Liver (tissue), 8 donors: ENCODE measurements at regions not wholly inside any gene's neighbourhood (a gene's known extent, or its start where the extent isn't known, plus 50 kb on each side); places are given as distances from the start of the nearest gene placed in this dataset.

Source experiments
- DNase-seq: peaks from one replicate; pipeline ENCODE4 v3.0.0-alpha.2; 2017; ENCODE audit warnings: low spot score
- H3K27ac ChIP-seq, 2 donors: one replicate each; pipeline ENCODE4 v1.7.0; 2013; ENCODE audit warnings: inconsistent platforms in 2 of 2, low read length in 2 of 2, control low read depth in 1 of 2, low read depth in 1 of 2, mild to moderate bottlenecking in 1 of 2
- H3K27me3 ChIP-seq, 4 donors: one replicate each; pipeline versions ENCODE4 v1.6.1 to v1.7.0; 2013; ENCODE audit warnings: low read length in 3 of 4, inconsistent platforms in 1 of 4, mild to moderate bottlenecking in 1 of 4, moderate library complexity in 1 of 4; ENCODE audit not compliant: control insufficient read depth in 4 of 4, insufficient read depth in 4 of 4
- H3K36me3 ChIP-seq, 4 donors: one replicate each; pipeline versions ENCODE4 v1.6.1 to v1.7.0; 2013; ENCODE audit warnings: low read length in 3 of 4, mild to moderate bottlenecking in 3 of 4, low read depth in 1 of 4, moderate library complexity in 1 of 4; ENCODE audit not compliant: control insufficient read depth in 4 of 4, insufficient read depth in 3 of 4
- H3K4me1 ChIP-seq, 4 donors: one replicate each; pipeline versions ENCODE4 v1.6.1 to v1.7.0; 2013; ENCODE audit warnings: low read length in 3 of 4, mild to moderate bottlenecking in 3 of 4, moderate library complexity in 1 of 4; ENCODE audit not compliant: control insufficient read depth in 4 of 4, insufficient read depth in 4 of 4
- H3K4me3 ChIP-seq, 3 donors: one replicate each; pipeline versions ENCODE4 v1.6.1 to v1.7.0; 2013; ENCODE audit warnings: low read length in 3 of 3, control low read depth in 1 of 3, low read depth in 1 of 3, mild to moderate bottlenecking in 1 of 3
- H3K9ac ChIP-seq, 2 donors: one replicate each; pipeline ENCODE4 v1.7.0; 2013; ENCODE audit warnings: low read length in 2 of 2, mild to moderate bottlenecking in 2 of 2, moderate library complexity in 2 of 2, control low read depth in 1 of 2, low read depth in 1 of 2
- H3K9me3 ChIP-seq, 4 donors: one replicate each; pipeline versions ENCODE4 v1.6.1 to v1.7.0; 2013; ENCODE audit warnings: low read length in 3 of 4; ENCODE audit not compliant: control insufficient read depth in 4 of 4
- ATF3 ChIP-seq: IDR thresholded peaks from 2 replicates; pipeline ENCODE4 v1.6.1; 2016; ENCODE audit warnings: antibody characterized with exemption
- CTCF ChIP-seq: fragments of 150-350 bp; IDR thresholded peaks from 2 replicates; pipeline ENCODE4 v1.5.1; 2017; ENCODE audit warnings: improper control_type of control experiment, low read depth, low read length; ENCODE audit not compliant: missing input control
- EGR1 ChIP-seq, 2 donors: IDR thresholded peaks; 2 replicates each; pipeline ENCODE4 v1.6.1; 2016 to 2018; ENCODE audit warnings: antibody characterized with exemption in 2 of 2, low read depth in 2 of 2
- FOXA1 ChIP-seq: IDR thresholded peaks from 2 replicates; pipeline ENCODE4 v1.6.1; 2016; ENCODE audit warnings: antibody characterized with exemption
- FOXA2 ChIP-seq: IDR thresholded peaks from 2 replicates; pipeline ENCODE4 v1.6.1; 2016; ENCODE audit warnings: antibody characterized with exemption
- GABPA ChIP-seq, 2 donors: IDR thresholded peaks in 1 of 2; conservative IDR thresholded peaks in 1 of 2; 2 replicates each; pipeline ENCODE4 v1.6.1; 2016; ENCODE audit warnings: antibody characterized with exemption in 2 of 2, mild to moderate bottlenecking in 1 of 2, moderate library complexity in 1 of 2
- HNF4A ChIP-seq, 2 donors: conservative IDR thresholded peaks; 2 replicates each; pipeline ENCODE4 v1.6.1; 2016; ENCODE audit warnings: antibody characterized with exemption in 2 of 2, mild to moderate bottlenecking in 2 of 2
- HNF4G ChIP-seq: IDR thresholded peaks from 2 replicates; pipeline ENCODE4 v1.6.1; 2016; ENCODE audit warnings: antibody characterized with exemption
- JUND ChIP-seq, 2 donors: IDR thresholded peaks; 2 replicates each; pipeline ENCODE4 v1.6.1; 2016; ENCODE audit warnings: antibody characterized with exemption in 2 of 2
- MAX ChIP-seq: IDR thresholded peaks from 2 replicates; pipeline ENCODE4 v1.6.1; 2016; ENCODE audit warnings: antibody characterized with exemption
- NR2F2 ChIP-seq: IDR thresholded peaks from 2 replicates; pipeline ENCODE4 v1.6.1; 2016; ENCODE audit warnings: antibody characterized with exemption
- RAD21 ChIP-seq, 2 donors: IDR thresholded peaks; 2 replicates each; pipeline ENCODE4 v1.6.1; 2016; ENCODE audit warnings: antibody characterized with exemption in 2 of 2, mild to moderate bottlenecking in 2 of 2
- REST ChIP-seq: IDR thresholded peaks from 2 replicates; pipeline ENCODE4 v1.6.1; 2016; ENCODE audit warnings: antibody characterized with exemption, mild to moderate bottlenecking
- RXRA ChIP-seq, 2 donors: IDR thresholded peaks; 2 replicates each; pipeline ENCODE4 v1.6.1; 2017 to 2018; ENCODE audit warnings: antibody characterized with exemption in 2 of 2, mild to moderate bottlenecking in 1 of 2
- SP1 ChIP-seq: IDR thresholded peaks from 2 replicates; pipeline ENCODE4 v1.6.1; 2018; ENCODE audit warnings: antibody characterized with exemption, mild to moderate bottlenecking
- TAF1 ChIP-seq: conservative IDR thresholded peaks from 2 replicates; pipeline ENCODE4 v1.6.1; 2016; ENCODE audit warnings: antibody characterized with exemption, mild to moderate bottlenecking
- YY1 ChIP-seq: IDR thresholded peaks from 2 replicates; pipeline ENCODE4 v1.6.1; 2016; ENCODE audit warnings: antibody characterized with exemption, mild to moderate bottlenecking
- ZBTB33 ChIP-seq: IDR thresholded peaks from 2 replicates; pipeline ENCODE4 v1.6.1; 2016; ENCODE audit warnings: antibody characterized with exemption
- WGBS: extraction: QIAGEN DNeasy Blood & Tissue Kit; methylation state at CpG from one replicate; pipeline ENCODE4 v1.1.7; 2013; 5-methylcytosine and 5-hydroxymethylcytosine counted together
- donor health status: healthy.
- donor health status: healthy.
- donor health status: healthy.
- donor health status: healthy.
- donor health status: healthy.

- H3K4me1 ChIP-seq, result no peaks in the 10 kb centered on the region
- peaks cover 0 to 1% (median 0%) of the 10 kb centered on the region in 4 donors for H3K27me3 ChIP-seq
- WGBS, result 68% methylated on average over 3 of the region's 3 CpGs
- no peak for DNase-seq
- no peak overlapping the region for H3K27ac ChIP-seq
- H3K9ac ChIP-seq, result no peak overlapping the region
- no peak for TF ChIP-seq FOXA1
- TF ChIP-seq SP1, result no peak
- no peak for TF ChIP-seq REST
- H3K4me3 ChIP-seq, result no peak overlapping the region
- H3K9me3 ChIP-seq, result peaks cover 0 to 2% (median 0%) of the 10 kb centered on the region in 4 donors
- no peaks in the 10 kb centered on the region for H3K36me3 ChIP-seq
Observed at GRCh38 chr1:37125295-37125694, 91.0 kb upstream of the GRIK3 start.

GRCh38 chr1:37127254-37127748, 93.0 kb upstream of the GRIK3 start:
- no peaks in the 10 kb centered on the region for H3K4me1 ChIP-seq
- no peaks in the 10 kb centered on the region for H3K36me3 ChIP-seq
- H3K9me3 ChIP-seq, result peaks cover 0 to 2% (median 0%) of the 10 kb centered on the region in 4 donors
- TF ChIP-seq GABPA (IDR thresholded peaks at IDR 0.05 in 1 of 2, conservative IDR thresholded peaks at IDR 0.05 in 1 of 2) (no peak), TAF1 (no peak), NR2F2 (no peak), EGR1 (IDR thresholded peaks at IDR 0.05; ENCODE audit: low read depth in 2 of 2) (no peak), REST (no peak), JUND (IDR thresholded peaks at IDR 0.05) (no peak), FOXA1 (no peak), CTCF (no peak), ATF3 (no peak), YY1 (no peak), SP1 (no peak), RXRA (IDR thresholded peaks at IDR 0.05) (no peak), HNF4G (no peak), FOXA2 (no peak), MAX (no peak), HNF4A (conservative IDR thresholded peaks at IDR 0.05) (no peak), RAD21 (IDR thresholded peaks at IDR 0.05) (no peak), ZBTB33 (no peak)
- no peak overlapping the region for H3K4me3 ChIP-seq
- DNase-seq, result no peak
- H3K27ac ChIP-seq, result no peak overlapping the region
- no peaks in the 10 kb centered on the region for H3K27me3 ChIP-seq
- 53% methylated on average over 3 of the region's 3 CpGs for WGBS
- H3K9ac ChIP-seq, result no peak overlapping the region
